Activated T-helper 2 cell treated with anti-CD3 and anti-CD28 coated beads, Interferon-gamma antibody, Interleukin-2, Interleukin-4, amounts not matched to agents 10 μg/mL and 5 μg/mL and 100 μg/mL, durations not matched to agents 14 hours and 24 hours and 36 hours (primary cell): ENCODE measurements at regions not wholly inside any gene's neighbourhood (a gene's known extent, or its start where the extent isn't known, plus 50 kb on each side); places are given as distances from the start of the nearest gene placed in this dataset.

ENCODE experiments used
- DNase-seq: peaks from one replicate; pipeline ENCODE4 v3.0.0; 2021; ENCODE audit warnings: low spot score
- H3K27ac Mint-ChIP-seq: one replicate; pipeline ENCODE4 v1.8.0; 2021; ENCODE audit warnings: mixed read lengths
- H3K27me3 Mint-ChIP-seq: one replicate; pipeline ENCODE4 v1.8.0; 2021; ENCODE audit warnings: low read depth, mixed read lengths
- H3K36me3 Mint-ChIP-seq: one replicate; pipeline ENCODE4 v1.8.0; 2021; ENCODE audit warnings: low read depth, mixed read lengths
- H3K4me1 Mint-ChIP-seq: one replicate; pipeline ENCODE4 v1.8.0; 2021; ENCODE audit warnings: low read depth, mixed read lengths
- H3K4me3 Mint-ChIP-seq: one replicate; pipeline ENCODE4 v1.8.0; 2021; ENCODE audit warnings: low read depth, mild to moderate bottlenecking, moderate library complexity, mixed read lengths
- H3K9me3 Mint-ChIP-seq: one replicate; pipeline ENCODE4 v1.8.0; 2021; ENCODE audit warnings: mixed read lengths
- intact Hi-C: fragments of 100-400 bp; cut with micrococcal nuclease; formaldehyde crosslinking; loops from one replicate; pipeline ENCODE4 v1.15.1; 2023

- Mint-ChIP-seq H3K9me3 (peaks cover 15% of the 10 kb centered on the region), H3K27ac (no peak overlapping the region), H3K4me1 (peaks cover 4% of the 10 kb centered on the region), H3K4me3 (no peak overlapping the region), H3K36me3 (peaks cover 10% of the 10 kb centered on the region), H3K27me3 (peaks cover 4% of the 10 kb centered on the region)
- DNase-seq, result no peak
- intact Hi-C loops, result no loop called here
Measured at GRCh38 chr1:193580419-193580818, 394.0 kb upstream of the B3GALT2 start.

GRCh38 chr1:193579323-193579722 is 392.9 kb upstream of the B3GALT2 start:
- H3K36me3 Mint-ChIP-seq, result peaks cover 10% of the 10 kb centered on the region
- intact Hi-C loops, result no loop called here
- no peak overlapping the region for H3K4me3 Mint-ChIP-seq
- H3K27me3 Mint-ChIP-seq, result peaks cover 4% of the 10 kb centered on the region
- H3K9me3 Mint-ChIP-seq, result peaks cover 15% of the 10 kb centered on the region
- H3K4me1 Mint-ChIP-seq, result peaks cover 4% of the 10 kb centered on the region
- no peak overlapping the region for H3K27ac Mint-ChIP-seq
- DNase-seq, result no peak

- DNase-seq, result no peak
- no peak overlapping the region for H3K27ac Mint-ChIP-seq
Measured at GRCh38 chr1:193574913-193575312, 388.5 kb upstream of the B3GALT2 start.

GRCh38 chr1:193569983-193570269 is 383.5 kb upstream of the B3GALT2 start:
- intact Hi-C loops, result loop anchor here (1.0 kb wide), 4 partner anchors 12 to 131 kb away; no protein-coding TSS in a partner anchor
- H3K36me3 Mint-ChIP-seq, result peaks cover 38% of the 10 kb centered on the region
- peak overlapping the region; percentile 77 for H3K27ac Mint-ChIP-seq

More at GRCh38 chr1:193574913-193575312, 388.5 kb upstream of the B3GALT2 start:
- Mint-ChIP-seq H3K27me3 (peaks cover 2% of the 10 kb centered on the region), H3K4me1 (peaks cover 9% of the 10 kb centered on the region), H3K9me3 (peaks cover 41% of the 10 kb centered on the region), H3K36me3 (peaks cover 35% of the 10 kb centered on the region), H3K4me3 (no peak overlapping the region)
- intact Hi-C loops, result no loop called here

GRCh38 chr1:193569096-193569982 is 382.9 kb upstream of the B3GALT2 start:
- H3K4me1 Mint-ChIP-seq, result peaks cover 33% of the 10 kb centered on the region
- peaks cover 58% of the 10 kb centered on the region for H3K9me3 Mint-ChIP-seq
- H3K36me3 Mint-ChIP-seq, result peaks cover 38% of the 10 kb centered on the region
- H3K27ac Mint-ChIP-seq, result peak overlapping the region; percentile 77
- no peak overlapping the region for H3K4me3 Mint-ChIP-seq
- intact Hi-C loops, result loop anchor here (1.0 kb wide), 2 partner anchors 11 to 29 kb away; no protein-coding TSS in a partner anchor
- no peaks in the 10 kb centered on the region for H3K27me3 Mint-ChIP-seq
- DNase-seq, result no peak

More at GRCh38 chr1:193569983-193570269, 383.5 kb upstream of the B3GALT2 start:
- DNase-seq, result no peak
- no peaks in the 10 kb centered on the region for H3K27me3 Mint-ChIP-seq
- H3K4me1 Mint-ChIP-seq, result peaks cover 33% of the 10 kb centered on the region
- H3K4me3 Mint-ChIP-seq, result no peak overlapping the region
- peaks cover 58% of the 10 kb centered on the region for H3K9me3 Mint-ChIP-seq

GRCh38 chr1:193568512-193568911 is 382.1 kb upstream of the B3GALT2 start:
- H3K27ac Mint-ChIP-seq, result peak overlapping the region; percentile 70
- H3K36me3 Mint-ChIP-seq, result peaks cover 35% of the 10 kb centered on the region
- H3K9me3 Mint-ChIP-seq, result peaks cover 50% of the 10 kb centered on the region
- intact Hi-C loops, result no loop called here
- no peak for DNase-seq
- peaks cover 33% of the 10 kb centered on the region for H3K4me1 Mint-ChIP-seq
- H3K4me3 Mint-ChIP-seq, result no peak overlapping the region
- H3K27me3 Mint-ChIP-seq, result no peaks in the 10 kb centered on the region

GRCh38 chr1:193567937-193568336 is 381.5 kb upstream of the B3GALT2 start:
- Mint-ChIP-seq H3K27ac (peak overlapping the region; percentile 70), H3K27me3 (no peaks in the 10 kb centered on the region), H3K9me3 (peaks cover 45% of the 10 kb centered on the region), H3K4me1 (peaks cover 33% of the 10 kb centered on the region), H3K4me3 (no peak overlapping the region), H3K36me3 (peaks cover 30% of the 10 kb centered on the region)
- DNase-seq, result no peak
- intact Hi-C loops, result no loop called here

GRCh38 chr1:193566735-193567134 is 380.3 kb upstream of the B3GALT2 start:
- no peak for DNase-seq
- Mint-ChIP-seq H3K4me1 (peaks cover 36% of the 10 kb centered on the region), H3K9me3 (peaks cover 33% of the 10 kb centered on the region), H3K36me3 (peaks cover 18% of the 10 kb centered on the region), H3K4me3 (no peak overlapping the region), H3K27me3 (no peaks in the 10 kb centered on the region), H3K27ac (no peak overlapping the region)
- intact Hi-C loops, result no loop called here

- no peaks in the 10 kb centered on the region for H3K27me3 Mint-ChIP-seq
- intact Hi-C loops, result no loop called here
- peaks cover 38% of the 10 kb centered on the region for H3K4me1 Mint-ChIP-seq
- peaks cover 26% of the 10 kb centered on the region for H3K9me3 Mint-ChIP-seq
- H3K36me3 Mint-ChIP-seq, result peaks cover 11% of the 10 kb centered on the region
- H3K27ac Mint-ChIP-seq, result no peak overlapping the region
- DNase-seq, result no peak
- H3K4me3 Mint-ChIP-seq, result no peak overlapping the region
Measured at GRCh38 chr1:193565971-193566577, 379.7 kb upstream of the B3GALT2 start.

GRCh38 chr1:193562121-193562520 is 375.7 kb upstream of the B3GALT2 start:
- Mint-ChIP-seq H3K9me3 (no peaks in the 10 kb centered on the region), H3K36me3 (peaks cover 4% of the 10 kb centered on the region), H3K27ac (no peak overlapping the region), H3K4me3 (no peak overlapping the region), H3K4me1 (peaks cover 23% of the 10 kb centered on the region), H3K27me3 (no peaks in the 10 kb centered on the region)
- intact Hi-C loops, result no loop called here
- DNase-seq, result no peak

- peaks cover 7% of the 10 kb centered on the region for H3K9me3 Mint-ChIP-seq
- intact Hi-C loops, result loop anchor here (1.0 kb wide), 2 partner anchors 11 to 21 kb away; no protein-coding TSS in a partner anchor
- peak overlapping the region; percentile 70 for H3K27ac Mint-ChIP-seq
- peaks cover 3% of the 10 kb centered on the region for H3K36me3 Mint-ChIP-seq
- no peak overlapping the region for H3K4me3 Mint-ChIP-seq
- peaks cover 18% of the 10 kb centered on the region for H3K4me1 Mint-ChIP-seq
- no peaks in the 10 kb centered on the region for H3K27me3 Mint-ChIP-seq
- DNase-seq, result no peak
Measured at GRCh38 chr1:193558491-193559028, 372.1 kb upstream of the B3GALT2 start.

GRCh38 chr1:193555662-193556441 is 369.4 kb upstream of the B3GALT2 start:
- Mint-ChIP-seq H3K9me3 (peaks cover 7% of the 10 kb centered on the region), H3K4me3 (no peak overlapping the region), H3K27me3 (no peaks in the 10 kb centered on the region), H3K27ac (no peak overlapping the region), H3K36me3 (peaks cover 3% of the 10 kb centered on the region), H3K4me1 (peaks cover 14% of the 10 kb centered on the region)
- DNase-seq, result no peak
- intact Hi-C loops, result no loop called here
